HG03066 (cell line): ENCODE measurements at regions not wholly inside any gene's neighbourhood (a gene's known extent, or its start where the extent isn't known, plus 50 kb on each side); places are given as distances from the start of the nearest gene placed in this dataset.

Source experiments
- ATAC-seq: cut with Tn5 transposase; IDR thresholded peaks from one replicate; pipeline ENCODE4 v1.9.1; 2021; ENCODE audit warnings: low read depth; ENCODE audit not compliant: unreplicated experiment

DNA sequence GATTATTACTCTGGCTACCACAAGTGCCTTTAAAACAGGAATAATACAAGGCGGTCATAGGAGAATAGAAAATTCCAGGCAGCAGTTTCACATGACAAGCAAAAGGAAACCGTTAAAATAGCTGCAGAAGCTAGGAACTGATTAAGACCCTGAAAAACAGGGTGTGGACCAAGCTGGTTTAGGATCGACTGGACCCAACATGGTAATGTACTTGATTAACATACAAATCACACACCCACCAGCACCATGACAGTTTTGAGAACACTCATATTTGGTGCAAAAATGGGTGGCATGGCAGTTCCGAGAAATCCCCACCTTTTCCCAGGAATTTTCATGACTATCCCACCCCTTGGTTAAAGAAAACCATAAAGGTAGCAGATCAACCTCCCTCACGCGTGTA lies 51.9 kb upstream of the TMEM163 start:
- ATAC-seq, result no peak

DNA sequence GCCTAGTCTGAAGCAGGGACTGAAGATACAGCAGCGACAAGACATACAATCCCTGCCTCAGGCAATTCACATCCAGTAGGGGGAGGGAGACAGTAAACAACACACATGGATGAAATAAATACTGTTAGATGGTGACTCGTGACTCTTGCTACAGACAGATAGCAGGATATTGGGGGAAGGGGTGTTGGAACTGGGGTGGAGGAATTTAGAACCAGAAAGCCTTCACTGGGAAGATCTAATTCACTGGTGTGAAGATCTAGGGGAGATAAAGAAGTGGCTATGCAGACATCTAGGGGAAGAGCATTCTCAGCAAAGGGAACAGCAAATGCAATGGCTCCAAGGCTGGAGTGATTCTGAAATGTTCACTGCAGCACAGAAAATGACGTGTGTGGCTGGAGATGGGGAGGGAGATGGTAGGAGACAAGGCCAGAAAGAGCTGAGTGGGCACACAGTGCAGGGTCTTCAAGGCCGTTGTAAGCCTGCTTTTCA lies 52.6 kb upstream of the TMEM163 start:
- ATAC-seq, result no peak

DNA sequence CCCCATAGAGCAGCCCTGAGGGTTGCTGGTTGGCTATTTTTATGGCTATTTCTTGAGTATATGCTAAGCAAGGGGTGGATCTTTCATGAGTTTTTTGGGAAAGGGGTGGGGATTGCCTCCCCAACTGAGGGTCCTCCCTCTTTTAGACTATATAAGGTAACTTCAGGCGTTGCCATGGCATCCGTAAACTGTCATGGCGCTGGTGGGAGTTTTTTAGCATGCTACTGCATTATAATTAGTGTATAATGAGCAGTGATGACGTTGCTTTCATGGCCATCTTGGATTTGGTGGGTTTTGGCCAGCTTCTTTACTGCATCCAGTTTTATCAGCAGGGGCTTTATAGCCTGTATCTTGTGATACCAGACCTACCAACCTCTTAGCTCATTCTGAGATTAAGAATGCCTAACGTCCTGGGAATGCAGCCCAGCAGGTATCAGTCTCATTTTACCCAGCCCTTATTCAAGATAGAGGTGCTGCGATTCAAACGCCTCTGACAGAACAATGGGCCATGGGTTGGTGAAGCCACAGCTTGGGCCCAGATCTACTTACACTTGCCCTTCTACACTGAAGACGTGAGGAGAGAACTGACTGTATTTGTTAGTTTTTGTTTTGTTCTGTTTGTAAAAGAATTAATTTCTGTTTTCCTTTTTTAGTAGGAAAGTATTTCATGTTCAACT lies 53.8 kb upstream of the TMEM163 start:
- no peak for ATAC-seq

DNA sequence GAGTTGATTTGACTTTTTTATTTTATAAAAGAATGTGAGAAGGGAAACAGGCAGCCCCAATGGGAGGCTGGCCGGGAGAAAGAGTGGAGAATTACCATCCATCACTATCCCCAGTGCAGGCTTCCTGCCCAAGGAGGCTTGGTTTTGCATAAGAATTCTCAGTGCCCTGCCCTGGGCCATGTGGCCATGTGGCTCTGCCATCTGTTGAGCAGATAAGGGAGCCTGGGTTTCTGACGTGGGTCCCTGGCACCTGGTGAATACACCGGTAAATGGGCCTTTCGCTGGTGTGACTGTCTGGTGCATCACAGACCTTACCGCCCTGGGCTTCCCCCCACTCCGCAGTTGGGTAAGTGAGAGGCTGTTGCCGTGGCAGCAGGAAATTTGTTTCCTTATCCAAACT lies 54.5 kb upstream of the TMEM163 start:
- no peak for ATAC-seq

DNA sequence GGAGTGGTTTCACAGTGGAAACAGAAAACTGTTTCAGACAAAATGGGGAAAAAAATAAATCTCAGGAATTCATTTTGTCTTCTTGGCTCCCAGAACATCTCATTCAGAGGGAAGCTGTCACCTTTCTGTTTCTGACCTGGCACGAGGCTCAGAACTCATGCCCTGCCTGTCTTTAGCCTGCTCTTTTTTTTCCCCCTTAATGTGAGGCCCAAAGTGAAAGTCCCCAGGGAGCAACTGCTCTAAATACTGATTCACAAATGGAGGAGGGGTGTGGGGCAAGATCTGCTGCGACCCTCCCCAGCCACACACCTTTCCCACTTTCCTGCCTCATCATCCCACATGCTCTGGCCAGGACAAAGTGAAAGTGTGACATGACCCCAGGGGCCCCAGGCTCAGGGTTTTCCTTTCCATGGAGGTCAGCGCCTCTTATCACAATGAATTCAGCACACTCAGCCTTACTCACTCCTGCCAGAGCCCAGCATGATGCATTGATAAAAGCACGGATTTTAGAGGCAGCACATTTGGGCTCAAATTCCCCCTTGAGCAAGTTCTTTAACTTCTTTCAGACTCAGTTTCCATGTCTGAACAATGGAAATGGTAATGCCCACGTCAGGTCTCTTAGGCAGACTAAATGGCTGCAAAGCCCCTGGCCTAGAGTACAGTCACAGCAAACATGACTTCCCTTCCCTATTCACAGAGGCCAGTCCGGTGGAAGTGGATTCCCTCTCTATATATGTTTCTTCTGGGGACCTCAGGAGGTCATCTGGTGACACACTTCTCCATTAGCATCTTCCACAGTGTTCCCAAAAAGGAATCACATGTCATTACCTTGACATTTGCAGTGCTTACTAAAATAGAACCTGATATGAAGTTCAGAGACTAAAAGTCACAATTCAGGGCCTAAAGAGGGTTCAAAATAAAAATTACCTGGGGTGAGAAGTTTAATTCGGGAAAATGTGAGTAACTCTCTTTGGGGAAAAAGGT lies 55.3 kb upstream of the TMEM163 start:
- ATAC-seq, result no peak

DNA sequence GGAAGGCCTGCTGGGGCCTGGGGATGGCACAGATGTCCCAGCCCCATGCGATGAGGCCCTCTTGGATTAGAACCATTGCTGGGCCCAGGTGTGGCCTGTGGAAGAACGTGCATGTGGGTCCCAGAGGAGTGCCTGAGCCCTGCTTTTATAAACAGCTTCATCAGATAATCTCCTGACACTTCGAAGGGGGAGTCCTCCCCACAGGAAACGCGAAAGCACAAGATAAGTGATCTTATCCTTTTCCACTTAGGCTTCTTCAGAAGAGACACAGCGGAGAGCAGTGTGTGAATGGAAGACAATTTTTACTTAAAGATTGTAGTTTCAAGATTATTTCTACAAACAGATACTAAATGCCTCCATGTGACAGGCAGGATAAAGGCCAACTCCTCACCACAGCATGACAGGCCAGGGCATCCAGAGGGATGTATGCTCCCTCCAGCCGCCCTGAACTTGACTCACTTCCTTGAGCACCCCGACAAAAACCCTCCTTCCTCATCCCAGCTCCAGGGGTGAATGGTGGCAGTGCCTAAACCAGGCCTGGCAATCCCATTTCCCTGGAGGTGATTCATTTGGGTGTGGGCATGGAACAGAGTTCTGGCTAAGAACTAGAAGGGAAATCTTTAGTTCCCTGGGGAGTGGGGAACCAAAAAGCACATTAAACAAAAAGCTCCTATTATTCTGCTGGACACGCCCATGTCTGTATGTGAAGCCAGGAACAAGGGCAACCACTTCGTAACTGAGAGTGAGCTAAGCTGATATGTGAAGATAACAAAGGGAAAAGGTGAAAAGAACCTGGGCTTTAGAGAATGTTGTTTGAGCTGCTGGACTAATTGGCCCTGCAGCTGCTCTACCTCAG lies 56.2 kb upstream of the TMEM163 start:
- no peak for ATAC-seq

DNA sequence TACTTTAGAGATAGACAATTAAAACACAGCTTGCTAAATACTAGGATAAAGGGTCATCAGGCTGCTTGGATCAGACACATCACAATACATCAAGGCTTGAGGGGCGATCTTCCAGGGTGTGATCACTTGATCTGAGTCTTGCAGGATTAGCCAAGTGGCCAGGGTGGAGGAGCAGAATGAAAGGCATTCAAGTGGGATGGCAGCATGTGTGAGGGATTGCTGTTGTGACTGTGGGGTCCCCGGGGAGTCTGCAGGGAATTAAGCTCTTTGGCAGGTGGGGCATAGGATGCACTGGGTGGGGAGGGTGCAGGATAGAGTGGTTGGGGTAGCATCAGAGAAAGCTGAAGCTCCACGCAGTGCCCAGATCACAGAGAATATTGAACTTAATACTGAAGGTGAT lies 58.0 kb upstream of the TMEM163 start:
- ATAC-seq, result no peak

DNA sequence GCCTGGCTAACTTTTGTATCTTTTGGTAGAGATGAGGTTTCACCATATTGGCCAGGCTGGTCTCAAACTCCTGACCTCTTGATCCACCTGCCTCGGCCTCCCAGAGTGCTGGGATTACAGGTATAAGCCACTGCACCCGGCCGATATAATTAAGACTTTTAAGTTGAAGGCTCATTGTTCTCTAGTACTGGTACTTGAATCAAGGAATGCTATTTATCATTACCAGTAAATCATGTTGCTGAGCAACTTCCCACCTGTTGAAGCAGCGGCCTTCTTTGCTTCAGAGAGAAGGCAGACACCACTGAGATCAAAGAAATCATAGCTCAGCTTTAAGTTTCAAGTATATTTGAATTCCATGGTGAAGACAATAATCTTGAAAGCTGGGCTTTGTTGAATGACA lies 58.8 kb upstream of the TMEM163 start:
- ATAC-seq, result no peak

DNA sequence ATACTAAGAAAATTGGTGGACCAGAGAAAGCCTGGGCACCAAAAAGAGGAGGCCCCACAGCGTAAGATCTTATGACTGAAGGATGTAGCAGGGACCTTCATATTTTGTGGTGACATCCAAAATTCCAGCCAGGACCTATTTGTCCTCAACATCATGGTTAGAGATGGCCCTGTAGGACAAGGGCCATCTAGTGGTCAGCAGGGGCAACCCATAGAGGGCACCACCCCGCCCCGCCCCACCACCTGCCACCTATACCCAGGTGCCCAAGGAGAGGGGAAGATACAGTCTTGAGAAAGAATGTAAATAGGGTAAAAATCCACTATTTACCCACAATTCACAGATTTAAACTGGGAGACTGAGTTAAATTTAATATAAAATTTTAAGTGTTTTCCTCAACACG lies 59.6 kb upstream of the TMEM163 start:
- no peak for ATAC-seq

DNA sequence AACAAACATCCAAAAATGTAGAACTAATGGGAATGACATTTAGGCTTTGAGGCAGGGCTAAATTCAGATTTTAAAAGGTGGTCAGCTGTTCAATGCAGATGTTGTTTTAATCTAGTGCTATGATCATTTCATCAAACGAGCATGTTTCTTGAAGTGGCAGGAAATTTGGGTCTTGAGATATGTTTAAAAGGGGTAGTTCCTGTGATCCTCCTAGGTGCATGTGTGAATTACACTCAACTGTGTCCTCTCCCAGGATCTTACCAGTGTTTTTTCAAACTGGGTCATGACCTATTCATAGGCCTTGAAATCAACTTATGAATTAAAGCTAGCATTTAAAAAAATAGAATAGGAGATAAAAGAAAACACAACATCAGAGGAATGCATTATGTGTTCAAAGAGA lies 57.4 kb upstream of the ACMSD start:
- no peak for ATAC-seq

DNA sequence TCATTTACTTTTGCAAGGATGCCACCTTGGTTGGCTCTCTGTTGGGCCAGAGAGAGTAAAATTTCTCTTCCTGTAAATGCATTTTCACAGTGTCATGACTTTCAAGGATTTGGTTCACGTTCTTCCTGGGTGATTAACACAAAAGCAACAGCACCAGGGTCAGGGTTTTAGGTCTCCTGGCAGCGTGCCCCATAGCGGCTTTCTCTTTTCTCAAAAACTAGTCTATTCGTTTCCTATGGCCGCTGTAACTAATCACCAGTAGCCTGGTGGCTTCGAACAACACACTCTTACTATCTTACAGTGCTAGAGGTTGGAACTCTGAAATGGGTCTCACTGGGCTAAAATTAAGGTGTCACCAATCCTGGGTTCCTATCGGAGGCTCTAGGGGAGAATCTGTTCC lies 56.3 kb upstream of the ACMSD start:
- no peak for ATAC-seq

DNA sequence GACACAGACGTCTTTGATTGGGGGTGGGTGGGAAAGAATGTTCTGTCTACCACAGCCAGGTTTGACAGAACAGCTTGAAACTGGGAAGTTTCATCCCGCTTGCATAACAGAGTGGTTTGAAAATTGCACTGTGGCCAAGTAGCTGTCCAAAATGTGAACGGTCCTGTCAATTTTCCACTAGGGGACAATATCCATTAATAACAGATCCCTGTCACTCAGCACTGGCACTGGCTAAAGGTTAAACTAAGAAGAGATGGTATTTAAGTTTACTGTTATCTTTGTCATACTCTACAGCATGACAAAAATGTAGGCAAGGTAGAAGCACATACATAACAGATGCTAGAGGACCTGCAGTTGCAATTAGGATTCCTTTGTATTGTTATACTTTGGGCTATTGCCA lies 55.6 kb upstream of the ACMSD start:
- ATAC-seq, result peak; percentile 66

DNA sequence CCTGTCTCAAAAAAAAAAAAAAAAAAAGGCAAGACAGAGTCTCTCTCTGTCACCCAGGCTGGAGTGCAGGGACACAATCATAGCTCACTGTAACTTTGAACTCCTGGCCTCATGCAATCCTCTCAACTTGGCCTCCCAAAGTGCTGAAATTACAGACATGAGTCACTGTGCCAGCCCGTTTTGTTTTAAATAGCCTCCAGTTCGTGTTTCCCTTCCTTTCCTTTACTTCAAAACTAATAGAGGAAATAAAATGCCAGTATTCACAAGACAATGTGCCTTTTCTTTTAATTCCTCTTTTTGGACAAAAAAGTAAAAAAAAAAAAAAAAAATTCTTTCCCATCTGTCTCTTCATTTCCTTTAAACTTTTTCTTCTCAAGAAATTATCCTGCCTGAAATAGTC lies 54.5 kb upstream of the ACMSD start:
- no peak for ATAC-seq

DNA sequence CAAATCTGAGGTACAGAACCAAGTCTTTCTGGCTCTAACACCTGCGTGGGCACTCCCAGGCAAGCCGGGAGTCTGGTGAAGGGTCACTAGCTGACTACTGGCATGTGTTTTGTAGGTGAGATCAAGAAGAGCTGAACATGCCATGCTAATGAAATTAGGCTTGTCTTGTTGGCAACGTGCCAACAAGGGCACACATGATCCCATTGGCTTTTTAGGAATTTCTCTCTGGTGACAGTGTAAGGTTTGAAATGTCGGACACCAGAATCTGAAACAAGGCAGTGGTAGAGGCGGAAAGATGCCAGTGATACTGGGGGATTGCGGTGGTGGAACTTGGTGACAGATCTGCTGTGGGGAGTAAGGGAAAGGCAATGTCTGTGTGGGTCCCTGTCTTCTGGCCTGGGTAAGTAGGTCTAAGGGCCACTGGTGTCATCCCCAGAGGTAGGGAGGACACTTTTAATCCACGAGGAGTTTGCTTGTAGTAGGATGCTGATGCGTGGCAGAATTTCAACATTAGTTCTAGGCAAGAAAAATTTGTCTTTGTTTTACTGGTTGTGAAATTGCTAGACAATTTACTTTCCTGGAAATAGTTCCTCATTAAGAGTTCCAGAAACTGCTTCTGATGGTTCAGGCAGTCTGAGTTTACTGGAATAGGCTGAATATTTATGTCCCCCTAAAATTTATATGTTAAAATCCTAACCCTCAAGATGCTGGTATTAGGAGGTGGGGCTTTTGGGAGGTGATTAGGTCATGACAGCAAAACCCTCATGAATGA lies 52.6 kb upstream of the ACMSD start:
- no peak for ATAC-seq

DNA sequence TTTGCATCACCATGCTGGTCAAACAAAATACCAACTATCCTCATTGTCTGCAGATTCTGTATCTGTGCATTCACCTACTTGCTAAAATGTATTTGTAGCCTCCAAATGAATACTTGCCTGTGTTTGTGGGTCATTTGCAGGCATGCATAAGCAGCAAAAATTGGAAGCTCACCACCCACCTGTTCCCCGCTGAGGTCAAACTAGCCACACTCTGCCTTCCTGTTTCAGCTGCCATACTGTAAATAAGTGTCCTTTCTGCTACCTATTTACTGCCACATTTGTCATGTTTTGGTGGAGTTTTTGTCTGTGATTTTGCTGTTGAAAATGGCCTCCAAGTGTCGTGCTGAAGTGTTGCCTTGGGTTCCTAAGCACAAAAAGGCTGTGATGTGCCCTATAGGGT lies 50.0 kb upstream of the ACMSD start:
- no peak for ATAC-seq
